Tibial artery (tissue), 4 donors: ENCODE measurements at regions not wholly inside any gene's neighbourhood (a gene's known extent, or its start where the extent isn't known, plus 50 kb on each side); places are given as distances from the start of the nearest gene placed in this dataset.

ENCODE experiments used
- DNase-seq, 2 donors: peaks; one replicate each; pipeline ENCODE4 v3.0.0-alpha.2; 2019
- H3K27ac ChIP-seq, 2 donors: fragments of 200-600 bp; sonication (generic) in 1 of 2; 1 replicate in 1 of 2; 2 replicates in 1 of 2; pipeline ENCODE4 v1.5.1; 2018 to 2019; ENCODE audit warnings: mild to moderate bottlenecking in 1 of 2
- H3K27me3 ChIP-seq, 2 donors: fragments of 200-600 bp; sonication (generic) in 1 of 2; one replicate each; pipeline versions ENCODE4 v1.5.1 to v1.6.0; 2016 to 2019
- H3K36me3 ChIP-seq, 3 donors: fragments of 200-600 bp; sonication (generic) in 2 of 3; one replicate each; pipeline ENCODE4 v1.5.1; 2016 to 2019; ENCODE audit warnings: mild to moderate bottlenecking in 2 of 3
- H3K4me1 ChIP-seq, 4 donors: fragments of 200-600 bp; sonication (generic) in 2 of 4; 1 replicate in 3 of 4; 2 replicates in 1 of 4; pipeline ENCODE4 v1.5.1; 2016 to 2019
- H3K4me3 ChIP-seq, 2 donors: fragments of 200-600 bp; sonication (generic) in 1 of 2; 1 replicate in 1 of 2; 2 replicates in 1 of 2; pipeline ENCODE4 v1.5.1; 2018 to 2019; ENCODE audit warnings: mild to moderate bottlenecking in 2 of 2
- H3K9me3 ChIP-seq, 3 donors: fragments of 200-600 bp; sonication (generic) in 1 of 3; one replicate each; pipeline ENCODE4 v1.5.1; 2016 to 2019
- CTCF ChIP-seq, 2 experiments: fragments of 200-600 bp in 1 of 2; fragments of 450-650 bp in 1 of 2; IDR thresholded peaks; one replicate each; pipeline ENCODE4 v1.5.1; 2017 to 2019; ENCODE audit warnings: antibody characterized with exemption in 2 of 2, mild to moderate bottlenecking in 1 of 2, moderate library complexity in 1 of 2
- intact Hi-C: fragments of 100-400 bp; cut with DNase I; formaldehyde crosslinking; loops from one replicate; pipeline ENCODE4 v1.15.0; 2023; ENCODE audit warnings: low total_unique reads

GRCh38 chr7:113812591-113813255 lies 106.1 kb downstream of the PPP1R3A start:
- H3K9me3 ChIP-seq = no peaks in the 10 kb centered on the region
- no peak overlapping the region for H3K4me3 ChIP-seq
- H3K4me1 ChIP-seq = peaks cover 0 to 12% (median 2%) of the 10 kb centered on the region in 4 donors
- no peaks in the 10 kb centered on the region for H3K27me3 ChIP-seq
- TF ChIP-seq CTCF (IDR thresholded peaks at IDR 0.05) = no peak
- no peak overlapping the region for H3K27ac ChIP-seq
- no peak for DNase-seq
- intact Hi-C loops = no loop called here
- no peaks in the 10 kb centered on the region for H3K36me3 ChIP-seq

- TF ChIP-seq CTCF (IDR thresholded peaks at IDR 0.05) = no peak
- Histone ChIP-seq H3K27me3 (no peaks in the 10 kb centered on the region), H3K4me3 (no peak overlapping the region), H3K4me1 (peaks cover 0 to 12% (median 2%) of the 10 kb centered on the region in 4 donors), H3K27ac (no peak overlapping the region), H3K9me3 (no peaks in the 10 kb centered on the region), H3K36me3 (no peaks in the 10 kb centered on the region)
- intact Hi-C loops = no loop called here
- DNase-seq = no peak
Observed at GRCh38 chr7:113810080-113810744, 108.6 kb downstream of the PPP1R3A start.

- Histone ChIP-seq H3K9me3 (no peaks in the 10 kb centered on the region), H3K27ac (no peak overlapping the region), H3K4me1 (peaks cover 0 to 12% (median 2%) of the 10 kb centered on the region in 4 donors), H3K27me3 (no peaks in the 10 kb centered on the region), H3K36me3 (no peaks in the 10 kb centered on the region), H3K4me3 (no peak overlapping the region)
- DNase-seq = no peak
- TF ChIP-seq CTCF (IDR thresholded peaks at IDR 0.05) = no peak
- intact Hi-C loops = no loop called here
Observed at GRCh38 chr7:113809581-113809980, 109.2 kb downstream of the PPP1R3A start.

GRCh38 chr7:113806633-113807327 lies 112.0 kb downstream of the PPP1R3A start:
- Histone ChIP-seq H3K27ac (no peak overlapping the region), H3K9me3 (no peaks in the 10 kb centered on the region), H3K4me1 (no peaks in the 10 kb centered on the region), H3K36me3 (no peaks in the 10 kb centered on the region), H3K4me3 (no peak overlapping the region), H3K27me3 (no peaks in the 10 kb centered on the region)
- no peak for TF ChIP-seq CTCF (IDR thresholded peaks at IDR 0.05)
- intact Hi-C loops = no loop called here
- DNase-seq = no peak

GRCh38 chr7:113805976-113806375 lies 112.8 kb downstream of the PPP1R3A start:
- H3K9me3 ChIP-seq = no peaks in the 10 kb centered on the region
- no peak for DNase-seq
- no peak for TF ChIP-seq CTCF (IDR thresholded peaks at IDR 0.05)
- no peaks in the 10 kb centered on the region for H3K27me3 ChIP-seq
- no peak overlapping the region for H3K27ac ChIP-seq
- intact Hi-C loops = no loop called here
- no peaks in the 10 kb centered on the region for H3K4me1 ChIP-seq
- no peaks in the 10 kb centered on the region for H3K36me3 ChIP-seq
- H3K4me3 ChIP-seq = no peak overlapping the region
